Fibroblast of lung (primary cell): ENCODE measurements at regions not wholly inside any gene's neighbourhood (a gene's known extent, or its start where the extent isn't known, plus 50 kb on each side); places are given as distances from the start of the nearest gene placed in this dataset.

Experiments used
- CTCF ChIP-seq, 2 donors: IDR thresholded peaks in 1 of 2; conservative IDR thresholded peaks in 1 of 2; 1 replicate in 1 of 2; 2 replicates in 1 of 2; pipeline ENCODE4 v1.5.1; 2011 to 2012; ENCODE audit warnings: low read length in 2 of 2, control low read depth in 1 of 2, inconsistent platforms in 1 of 2, low read depth in 1 of 2, mild to moderate bottlenecking in 1 of 2
- EZH2 ChIP-seq: IDR thresholded peaks from 2 replicates; pipeline ENCODE4 v1.5.1; 2012; ENCODE audit warnings: low read length, control low read depth, mild to moderate bottlenecking; ENCODE audit errors: missing control alignments

DNA sequence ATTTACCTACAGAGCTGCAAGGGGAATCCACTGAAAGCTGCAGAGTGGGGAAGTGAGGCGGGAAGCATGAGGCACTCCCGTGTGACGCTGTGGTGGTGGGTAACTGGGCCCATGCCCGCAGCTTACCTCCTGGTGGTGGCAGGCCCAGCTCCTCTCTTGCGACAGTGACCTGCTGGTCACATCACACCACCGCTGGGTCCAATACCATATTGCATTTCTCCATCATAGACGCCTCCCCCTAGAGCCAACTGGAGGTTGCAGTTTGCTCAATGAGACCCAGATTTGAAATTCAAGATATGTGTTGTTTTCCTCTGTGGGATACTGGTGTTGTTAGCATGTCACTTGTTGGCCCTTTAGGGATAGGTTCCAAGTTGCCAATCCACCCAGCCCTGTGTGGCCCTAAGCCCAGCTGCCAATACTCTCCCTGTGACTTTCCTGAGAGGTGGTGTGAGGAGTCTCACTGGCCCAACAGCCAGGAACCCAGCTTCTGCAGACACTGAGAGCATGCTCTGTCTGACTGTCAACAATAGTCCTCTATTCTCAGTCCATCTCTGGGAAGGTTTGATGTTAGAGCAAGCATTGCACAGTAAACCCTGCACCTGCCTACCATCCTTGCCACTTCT, 428.3 kb downstream of the GADD45G start:
- TF ChIP-seq EZH2 (no peak), CTCF (conservative IDR thresholded peaks at IDR 0.05 in 1 of 2, IDR thresholded peaks at IDR 0.05 in 1 of 2; ENCODE audit: low read depth in 1 of 2, low read length in 2 of 2) (no peak)
